ENCODE measurements at regions not wholly inside any gene's neighbourhood (a gene's known extent, or its start where the extent isn't known, plus 50 kb on each side); places are given as distances from the start of the nearest gene placed in this dataset.
"Not testable (repeated sequence)": the region's sequence is repeated elsewhere in the genome, so short reads cannot be mapped to it uniquely, and the experiment has no call there.

- not testable (repeated sequence) for TF ChIP-seq CTCF (IDR thresholded peaks at IDR 0.05; ENCODE audit: low read length); EZH2 (optimal IDR thresholded peaks at IDR 0.05; ENCODE audit: low read depth, low read length); EZH2phosphoT487 (IDR thresholded peaks at IDR 0.05; ENCODE audit: low read length)
Measured at GRCh38 chr4:127343123-127343522, 289.6 kb upstream of the INTU start.
